WERI-Rb-1 (cell line): ENCODE measurements at regions not wholly inside any gene's neighbourhood (a gene's known extent, or its start where the extent isn't known, plus 50 kb on each side); places are given as distances from the start of the nearest gene placed in this dataset.

ENCODE experiments used
- DNase-seq: peaks from one replicate; pipeline ENCODE4 v3.0.0-alpha.2; 2020
- H3K27ac ChIP-seq: fragments of 250-450 bp; sonication (Bioruptor Pico); 2 replicates; pipeline ENCODE4 v1.5.1; 2020; ENCODE audit warnings: mild to moderate bottlenecking, moderate library complexity
- H3K27me3 ChIP-seq: fragments of 250-450 bp; sonication (Bioruptor Pico); 2 replicates; pipeline ENCODE4 v1.5.1; 2021; ENCODE audit warnings: mild to moderate bottlenecking, low read depth, moderate library complexity; ENCODE audit not compliant: insufficient read depth, severe bottlenecking
- H3K36me3 ChIP-seq: fragments of 250-450 bp; sonication (Bioruptor Pico); 2 replicates; pipeline ENCODE4 v1.5.1; 2020; ENCODE audit warnings: mild to moderate bottlenecking, moderate library complexity
- H3K4me3 ChIP-seq: 2 replicates; pipeline ENCODE4 v1.5.1; 2011; ENCODE audit warnings: low read depth, mild to moderate bottlenecking, control low read depth, low read length
- H3K9me3 ChIP-seq: fragments of 250-450 bp; sonication (Bioruptor Pico); 2 replicates; pipeline ENCODE4 v1.5.1; 2021; ENCODE audit warnings: mild to moderate bottlenecking, moderate library complexity; ENCODE audit not compliant: severe bottlenecking
- CTCF ChIP-seq: IDR thresholded peaks from 2 replicates; pipeline ENCODE4 v1.5.1; 2011; ENCODE audit warnings: low read depth, mild to moderate bottlenecking, control low read depth, inconsistent platforms, low read length

- peak; percentile 73 for TF ChIP-seq CTCF
- H3K4me3 ChIP-seq: no peak overlapping the region
- H3K9me3 ChIP-seq: peaks cover 13% of the 10 kb centered on the region
- DNase-seq: peak; percentile 76
- no peak overlapping the region for H3K27ac ChIP-seq
- H3K27me3 ChIP-seq: no peaks in the 10 kb centered on the region
- H3K36me3 ChIP-seq: no peaks in the 10 kb centered on the region; the same call in 1 of the 2 replicates
These were observed 366.5 kb downstream of the SEC14L1 start for GRCh38 chr17:77507111-77507885.

- Histone ChIP-seq H3K27ac (no peak overlapping the region), H3K36me3 (no peaks in the 10 kb centered on the region), H3K9me3 (peaks cover 14% of the 10 kb centered on the region), H3K27me3 (no peaks in the 10 kb centered on the region), H3K4me3 (no peak overlapping the region)
- TF ChIP-seq CTCF: no peak
- DNase-seq: peak; percentile 3
These were observed 367.4 kb downstream of the SEC14L1 start for GRCh38 chr17:77508047-77508715.

- Histone ChIP-seq H3K4me3 (no peak overlapping the region), H3K27me3 (no peaks in the 10 kb centered on the region), H3K36me3 (no peaks in the 10 kb centered on the region), H3K27ac (no peak overlapping the region), H3K9me3 (peaks cover 14% of the 10 kb centered on the region)
- DNase-seq: no peak
- TF ChIP-seq CTCF: no peak
These were observed 368.3 kb downstream of the SEC14L1 start for GRCh38 chr17:77509089-77509488.

- H3K36me3 ChIP-seq: no peaks in the 10 kb centered on the region
- peaks cover 14% of the 10 kb centered on the region for H3K9me3 ChIP-seq
- TF ChIP-seq CTCF: no peak
- H3K27me3 ChIP-seq: no peaks in the 10 kb centered on the region
- H3K27ac ChIP-seq: no peak overlapping the region
- DNase-seq: no peak
- no peak overlapping the region for H3K4me3 ChIP-seq
These were observed 368.8 kb downstream of the SEC14L1 start for GRCh38 chr17:77509599-77509998.

- TF ChIP-seq CTCF: no peak
These were observed 369.5 kb downstream of the SEC14L1 start for GRCh38 chr17:77510133-77510796.

More at GRCh38 chr17:77510133-77510796, 369.5 kb downstream of the SEC14L1 start:
- H3K9me3 ChIP-seq: peaks cover 14% of the 10 kb centered on the region
- no peaks in the 10 kb centered on the region for H3K36me3 ChIP-seq
- no peaks in the 10 kb centered on the region for H3K27me3 ChIP-seq
- peak; percentile 3 for DNase-seq
- no peak overlapping the region for H3K27ac ChIP-seq
- H3K4me3 ChIP-seq: no peak overlapping the region
